ENCODE measurements at regions not wholly inside any gene's neighbourhood (a gene's known extent, or its start where the extent isn't known, plus 50 kb on each side); places are given as distances from the start of the nearest gene placed in this dataset.
"Not testable (repeated sequence)": the region's sequence is repeated elsewhere in the genome, so short reads cannot be mapped to it uniquely, and the experiment has no call there.

GRCh38 chr12:17206553-17206952 lies 600.6 kb upstream of the LMO3 start:
- no peak for DNase-seq

GRCh38 chr12:17204289-17205054 lies 598.5 kb upstream of the LMO3 start:
- DNase-seq: no peak

- DNase-seq: no peak
Observed at GRCh38 chr12:17203497-17203896, 597.5 kb upstream of the LMO3 start.

GRCh38 chr12:17197971-17198370 lies 592.0 kb upstream of the LMO3 start:
- DNase-seq: no peak

- no peak for DNase-seq
Observed at GRCh38 chr12:17192721-17193120, 586.8 kb upstream of the LMO3 start.

- no peak for DNase-seq
Observed at GRCh38 chr12:17169726-17170471, 563.9 kb upstream of the LMO3 start.

GRCh38 chr12:17159506-17160300 lies 553.7 kb upstream of the LMO3 start:
- DNase-seq: no peak

GRCh38 chr12:17158201-17158600 lies 552.2 kb upstream of the LMO3 start:
- DNase-seq: no peak

GRCh38 chr12:17151917-17152316 lies 546.0 kb upstream of the LMO3 start:
- DNase-seq: no peak

- DNase-seq: no peak
Observed at GRCh38 chr12:17148706-17149105, 542.7 kb upstream of the LMO3 start.

GRCh38 chr12:17142856-17143255 lies 536.9 kb upstream of the LMO3 start:
- DNase-seq: no peak

GRCh38 chr12:17139931-17140330 lies 534.0 kb upstream of the LMO3 start:
- DNase-seq: no peak

- no peak for DNase-seq
Observed at GRCh38 chr12:17137396-17137795, 531.4 kb upstream of the LMO3 start.

- DNase-seq: no peak
Observed at GRCh38 chr12:17134315-17134714, 528.4 kb upstream of the LMO3 start.

GRCh38 chr12:17132336-17132735 lies 526.4 kb upstream of the LMO3 start:
- no peak for DNase-seq

GRCh38 chr12:17116538-17116937 lies 510.6 kb upstream of the LMO3 start:
- DNase-seq: not testable (repeated sequence)

- no peak for DNase-seq
Observed at GRCh38 chr12:17110316-17110715, 504.4 kb upstream of the LMO3 start.

- DNase-seq: peak; percentile 6
Observed at GRCh38 chr12:17108877-17109541, 503.0 kb upstream of the LMO3 start.

- DNase-seq: no peak
Observed at GRCh38 chr12:17104801-17105200, 498.8 kb upstream of the LMO3 start.

- DNase-seq: no peak
Observed at GRCh38 chr12:17097674-17098073, 491.7 kb upstream of the LMO3 start.

- DNase-seq: no peak
Observed at GRCh38 chr12:17084831-17085230, 478.9 kb upstream of the LMO3 start.

GRCh38 chr12:17079251-17079909 lies 473.4 kb upstream of the LMO3 start:
- no peak for DNase-seq

- no peak for DNase-seq
Observed at GRCh38 chr12:17077594-17077993, 471.6 kb upstream of the LMO3 start.

All from NCI-H510A (cell line).